Activated naive CD4-positive, alpha-beta T cell treated with anti-CD3 and anti-CD28 coated beads, Interleukin-2, amount 50 U/mL, for 24 hours (primary cell): ENCODE measurements at regions not wholly inside any gene's neighbourhood (a gene's known extent, or its start where the extent isn't known, plus 50 kb on each side); places are given as distances from the start of the nearest gene placed in this dataset.

Experiments used
- H3K27ac Mint-ChIP-seq: one replicate; pipeline ENCODE4 v1.8.0; 2021; ENCODE audit warnings: mild to moderate bottlenecking, mixed read lengths
- H3K27me3 Mint-ChIP-seq: one replicate; pipeline ENCODE4 v1.8.0; 2021; ENCODE audit warnings: mixed read lengths
- H3K36me3 Mint-ChIP-seq: one replicate; pipeline ENCODE4 v1.8.0; 2021; ENCODE audit warnings: mixed read lengths
- H3K4me1 Mint-ChIP-seq: one replicate; pipeline ENCODE4 v1.8.0; 2021; ENCODE audit warnings: mixed read lengths
- H3K4me3 Mint-ChIP-seq: one replicate; pipeline ENCODE4 v1.8.0; 2021; ENCODE audit warnings: mild to moderate bottlenecking, mixed read lengths
- H3K9me3 Mint-ChIP-seq: one replicate; pipeline ENCODE4 v1.8.0; 2021; ENCODE audit warnings: mixed read lengths

GRCh38 chr18:73908323-73908722 is 239.3 kb downstream of the FBXO15 start:
- H3K4me3 Mint-ChIP-seq = no peak overlapping the region
- no peaks in the 10 kb centered on the region for H3K4me1 Mint-ChIP-seq
- no peaks in the 10 kb centered on the region for H3K9me3 Mint-ChIP-seq
- no peak overlapping the region for H3K27ac Mint-ChIP-seq
- H3K36me3 Mint-ChIP-seq = no peaks in the 10 kb centered on the region
- peaks cover 11% of the 10 kb centered on the region for H3K27me3 Mint-ChIP-seq

- H3K36me3 Mint-ChIP-seq = no peaks in the 10 kb centered on the region
- no peaks in the 10 kb centered on the region for H3K4me1 Mint-ChIP-seq
- no peak overlapping the region for H3K27ac Mint-ChIP-seq
- H3K27me3 Mint-ChIP-seq = peaks cover 6% of the 10 kb centered on the region
- no peak overlapping the region for H3K4me3 Mint-ChIP-seq
- H3K9me3 Mint-ChIP-seq = no peaks in the 10 kb centered on the region
Measured at GRCh38 chr18:73901566-73901965, 246.1 kb downstream of the FBXO15 start.

- Mint-ChIP-seq H3K36me3 (no peaks in the 10 kb centered on the region), H3K27me3 (peaks cover 3% of the 10 kb centered on the region), H3K27ac (no peak overlapping the region), H3K9me3 (no peaks in the 10 kb centered on the region), H3K4me3 (no peak overlapping the region), H3K4me1 (no peaks in the 10 kb centered on the region)
Measured at GRCh38 chr18:73901151-73901550, 246.5 kb downstream of the FBXO15 start.

GRCh38 chr18:73900106-73900835 is 247.4 kb downstream of the FBXO15 start:
- Mint-ChIP-seq H3K4me1 (no peaks in the 10 kb centered on the region), H3K27me3 (peaks cover 3% of the 10 kb centered on the region), H3K4me3 (no peak overlapping the region), H3K9me3 (no peaks in the 10 kb centered on the region), H3K27ac (no peak overlapping the region), H3K36me3 (no peaks in the 10 kb centered on the region)

GRCh38 chr18:73897517-73897916 is 250.1 kb downstream of the FBXO15 start:
- Mint-ChIP-seq H3K36me3 (no peaks in the 10 kb centered on the region), H3K4me1 (no peaks in the 10 kb centered on the region), H3K4me3 (no peak overlapping the region), H3K9me3 (no peaks in the 10 kb centered on the region), H3K27me3 (peaks cover 3% of the 10 kb centered on the region), H3K27ac (no peak overlapping the region)

GRCh38 chr18:73896685-73897084 is 250.9 kb downstream of the FBXO15 start:
- H3K27ac Mint-ChIP-seq = no peak overlapping the region
- H3K9me3 Mint-ChIP-seq = no peaks in the 10 kb centered on the region
- no peaks in the 10 kb centered on the region for H3K36me3 Mint-ChIP-seq
- H3K4me3 Mint-ChIP-seq = no peak overlapping the region
- H3K4me1 Mint-ChIP-seq = no peaks in the 10 kb centered on the region
- peaks cover 3% of the 10 kb centered on the region for H3K27me3 Mint-ChIP-seq

GRCh38 chr18:73895701-73896100 is 251.9 kb downstream of the FBXO15 start:
- Mint-ChIP-seq H3K27ac (no peak overlapping the region), H3K36me3 (no peaks in the 10 kb centered on the region), H3K4me3 (no peak overlapping the region), H3K4me1 (no peaks in the 10 kb centered on the region), H3K27me3 (peaks cover 3% of the 10 kb centered on the region), H3K9me3 (no peaks in the 10 kb centered on the region)

- Mint-ChIP-seq H3K27me3 (peaks cover 3% of the 10 kb centered on the region), H3K4me1 (no peaks in the 10 kb centered on the region), H3K9me3 (no peaks in the 10 kb centered on the region), H3K27ac (no peak overlapping the region), H3K36me3 (no peaks in the 10 kb centered on the region), H3K4me3 (no peak overlapping the region)
Measured at GRCh38 chr18:73893880-73894279, 253.8 kb downstream of the FBXO15 start.

GRCh38 chr18:73891572-73892421 is 255.8 kb downstream of the FBXO15 start:
- no peaks in the 10 kb centered on the region for H3K27me3 Mint-ChIP-seq
- H3K9me3 Mint-ChIP-seq = no peaks in the 10 kb centered on the region
- no peak overlapping the region for H3K27ac Mint-ChIP-seq
- no peak overlapping the region for H3K4me3 Mint-ChIP-seq
- no peaks in the 10 kb centered on the region for H3K4me1 Mint-ChIP-seq
- no peaks in the 10 kb centered on the region for H3K36me3 Mint-ChIP-seq

GRCh38 chr18:73888565-73888964 is 259.1 kb downstream of the FBXO15 start:
- no peaks in the 10 kb centered on the region for H3K9me3 Mint-ChIP-seq
- H3K27ac Mint-ChIP-seq = no peak overlapping the region
- no peaks in the 10 kb centered on the region for H3K36me3 Mint-ChIP-seq
- no peaks in the 10 kb centered on the region for H3K27me3 Mint-ChIP-seq
- H3K4me3 Mint-ChIP-seq = no peak overlapping the region
- no peaks in the 10 kb centered on the region for H3K4me1 Mint-ChIP-seq

GRCh38 chr18:73887801-73888200 is 259.8 kb downstream of the FBXO15 start:
- H3K4me1 Mint-ChIP-seq = no peaks in the 10 kb centered on the region
- H3K27me3 Mint-ChIP-seq = no peaks in the 10 kb centered on the region
- H3K27ac Mint-ChIP-seq = no peak overlapping the region
- no peaks in the 10 kb centered on the region for H3K36me3 Mint-ChIP-seq
- H3K4me3 Mint-ChIP-seq = no peak overlapping the region
- H3K9me3 Mint-ChIP-seq = no peaks in the 10 kb centered on the region

GRCh38 chr18:73884868-73885267 is 262.8 kb downstream of the FBXO15 start:
- no peaks in the 10 kb centered on the region for H3K9me3 Mint-ChIP-seq
- H3K27me3 Mint-ChIP-seq = no peaks in the 10 kb centered on the region
- no peaks in the 10 kb centered on the region for H3K36me3 Mint-ChIP-seq
- no peak overlapping the region for H3K27ac Mint-ChIP-seq
- no peaks in the 10 kb centered on the region for H3K4me1 Mint-ChIP-seq
- H3K4me3 Mint-ChIP-seq = no peak overlapping the region

- H3K4me3 Mint-ChIP-seq = no peak overlapping the region
- H3K36me3 Mint-ChIP-seq = no peaks in the 10 kb centered on the region
- no peaks in the 10 kb centered on the region for H3K4me1 Mint-ChIP-seq
- no peaks in the 10 kb centered on the region for H3K27me3 Mint-ChIP-seq
- H3K27ac Mint-ChIP-seq = no peak overlapping the region
- no peaks in the 10 kb centered on the region for H3K9me3 Mint-ChIP-seq
Measured at GRCh38 chr18:73881396-73881917, 266.2 kb downstream of the FBXO15 start.

- Mint-ChIP-seq H3K4me1 (no peaks in the 10 kb centered on the region), H3K36me3 (no peaks in the 10 kb centered on the region), H3K4me3 (no peak overlapping the region), H3K27me3 (no peaks in the 10 kb centered on the region), H3K27ac (no peak overlapping the region), H3K9me3 (no peaks in the 10 kb centered on the region)
Measured at GRCh38 chr18:73880387-73880786, 267.2 kb downstream of the FBXO15 start.

GRCh38 chr18:73879766-73880165 is 267.9 kb downstream of the FBXO15 start:
- Mint-ChIP-seq H3K27me3 (no peaks in the 10 kb centered on the region), H3K36me3 (no peaks in the 10 kb centered on the region), H3K4me1 (no peaks in the 10 kb centered on the region), H3K27ac (no peak overlapping the region), H3K9me3 (no peaks in the 10 kb centered on the region), H3K4me3 (no peak overlapping the region)

GRCh38 chr18:73879328-73879727 is 268.3 kb downstream of the FBXO15 start:
- H3K36me3 Mint-ChIP-seq = no peaks in the 10 kb centered on the region

More at GRCh38 chr18:73879328-73879727, 268.3 kb downstream of the FBXO15 start:
- Mint-ChIP-seq H3K27me3 (no peaks in the 10 kb centered on the region), H3K4me1 (no peaks in the 10 kb centered on the region), H3K9me3 (no peaks in the 10 kb centered on the region), H3K4me3 (no peak overlapping the region), H3K27ac (no peak overlapping the region)
